GM18502 (cell line): ENCODE measurements at regions not wholly inside any gene's neighbourhood (a gene's known extent, or its start where the extent isn't known, plus 50 kb on each side); places are given as distances from the start of the nearest gene placed in this dataset.
"Not testable (repeated sequence)": the region's sequence is repeated elsewhere in the genome, so short reads cannot be mapped to it uniquely, and the experiment has no call there.

ENCODE experiments used
- ATAC-seq: cut with Tn5 transposase; IDR thresholded peaks from one replicate; pipeline ENCODE4 v1.9.1; 2021; ENCODE audit warnings: mild to moderate bottlenecking; ENCODE audit not compliant: unreplicated experiment, poor library complexity

- not testable (repeated sequence) for ATAC-seq
Observed at GRCh38 chr10:59975918-59976317, 69.6 kb upstream of the CCDC6 start.

- ATAC-seq: no peak
Observed at GRCh38 chr10:59971915-59972314, 65.6 kb upstream of the CCDC6 start.

DNA sequence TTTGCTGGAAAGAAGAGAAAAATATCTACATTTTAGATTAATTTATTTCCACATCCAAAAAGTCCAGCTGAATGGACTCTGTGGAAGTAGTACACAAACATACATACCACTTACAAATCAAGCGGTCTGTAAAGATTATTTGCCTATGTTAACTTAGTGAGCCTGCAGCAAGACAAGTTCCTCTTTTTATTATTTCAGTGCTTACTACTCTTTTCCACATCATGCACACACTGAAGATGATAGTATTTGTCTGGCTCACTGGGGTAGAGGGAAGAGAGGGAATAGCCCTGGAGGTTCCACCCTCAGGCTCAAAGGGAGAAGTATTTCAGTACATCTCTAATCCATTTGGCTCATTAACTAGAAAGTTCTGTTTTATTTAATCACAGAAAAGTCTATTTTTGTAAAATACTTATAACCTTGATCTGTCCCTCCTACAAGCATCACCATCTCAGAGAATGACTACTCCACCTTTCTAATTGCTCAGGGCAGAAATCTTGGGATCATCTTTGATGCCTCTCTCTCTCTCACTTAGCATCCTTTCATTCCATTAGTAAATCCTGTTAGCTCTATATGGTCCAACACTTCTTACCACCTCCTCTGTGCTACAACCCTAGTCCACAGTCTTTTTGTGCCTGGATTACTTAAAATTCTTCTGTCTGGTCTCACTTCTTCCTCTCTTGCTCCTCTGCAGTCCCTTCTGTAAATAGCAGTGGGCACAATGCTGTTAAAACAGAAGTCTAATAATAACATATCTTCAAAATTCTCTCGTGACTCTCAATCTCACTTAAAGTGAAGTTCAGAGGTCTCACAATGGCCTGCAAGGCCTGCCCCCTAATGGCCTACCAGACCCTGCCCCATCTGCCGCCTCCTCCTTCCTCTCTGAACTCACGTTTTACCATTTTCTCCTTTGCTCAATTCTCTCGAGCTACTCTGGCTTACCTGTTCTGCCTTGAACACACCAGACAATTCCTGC, 64.3 kb upstream of the CCDC6 start:
- peak; percentile 85 for ATAC-seq

- ATAC-seq: no peak
Observed at GRCh38 chr10:59968705-59969104, 62.3 kb upstream of the CCDC6 start.

GRCh38 chr10:59967079-59967478, 60.7 kb upstream of the CCDC6 start:
- ATAC-seq: no peak

DNA sequence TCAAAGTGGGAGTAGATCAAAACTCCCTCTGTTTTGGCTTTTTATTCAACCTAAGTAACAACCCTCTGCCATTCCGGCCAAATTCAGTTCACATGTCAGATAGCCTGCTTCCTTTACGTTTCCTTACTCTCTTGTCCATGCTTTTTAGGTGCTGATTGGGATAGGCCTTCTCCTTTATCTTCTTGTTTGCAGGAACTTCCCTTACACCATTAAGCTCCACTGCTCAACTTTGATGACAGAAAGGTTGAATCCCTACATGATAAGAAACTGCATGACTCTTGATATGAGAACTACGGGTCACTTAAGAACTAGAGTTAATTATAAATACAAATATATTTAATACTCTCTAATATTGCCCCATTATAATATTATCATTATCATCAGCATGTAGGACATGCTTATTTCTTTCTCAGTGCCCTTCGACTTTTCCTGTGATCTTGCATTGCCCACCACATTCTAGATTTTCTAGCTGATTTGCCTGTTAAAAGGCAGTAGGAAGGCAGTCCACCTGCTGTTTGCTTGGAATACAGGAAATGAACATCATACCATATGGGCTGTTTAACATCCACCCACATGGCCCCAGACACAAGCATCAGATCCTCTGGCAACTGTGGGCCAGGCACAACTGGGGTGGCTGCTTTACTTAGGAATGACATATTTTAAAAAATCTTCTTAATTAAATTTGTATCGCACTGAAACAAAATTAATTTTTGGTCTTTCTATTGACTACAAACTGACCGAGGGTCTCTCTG, 59.7 kb upstream of the CCDC6 start:
- no peak for ATAC-seq

- ATAC-seq: no peak
Observed at GRCh38 chr10:59962756-59963155, 56.4 kb upstream of the CCDC6 start.

GRCh38 chr10:59960751-59961150, 54.4 kb upstream of the CCDC6 start:
- no peak for ATAC-seq

- ATAC-seq: no peak
Observed at GRCh38 chr10:59959504-59960018, 53.2 kb upstream of the CCDC6 start.

DNA sequence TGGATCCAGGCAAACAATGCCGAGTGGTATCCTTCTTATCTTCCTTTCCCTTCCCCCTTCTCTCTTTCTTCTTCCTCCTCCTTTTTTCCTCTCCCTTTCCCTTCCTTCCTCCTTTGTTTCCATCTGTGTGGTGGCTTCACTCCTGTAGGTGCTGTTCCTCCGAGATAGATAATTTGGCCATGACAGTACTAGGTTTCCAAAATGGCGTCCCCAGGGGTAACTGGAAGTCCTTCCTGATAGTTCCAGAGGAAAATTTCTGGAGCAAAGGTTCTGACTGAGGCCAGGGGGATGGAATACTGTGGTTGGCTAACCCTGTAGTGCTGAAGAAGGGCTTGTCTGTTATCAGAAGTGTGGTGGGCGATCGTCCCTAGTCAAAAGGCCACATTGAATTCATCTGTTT, 52.5 kb upstream of the CCDC6 start:
- ATAC-seq: no peak

DNA sequence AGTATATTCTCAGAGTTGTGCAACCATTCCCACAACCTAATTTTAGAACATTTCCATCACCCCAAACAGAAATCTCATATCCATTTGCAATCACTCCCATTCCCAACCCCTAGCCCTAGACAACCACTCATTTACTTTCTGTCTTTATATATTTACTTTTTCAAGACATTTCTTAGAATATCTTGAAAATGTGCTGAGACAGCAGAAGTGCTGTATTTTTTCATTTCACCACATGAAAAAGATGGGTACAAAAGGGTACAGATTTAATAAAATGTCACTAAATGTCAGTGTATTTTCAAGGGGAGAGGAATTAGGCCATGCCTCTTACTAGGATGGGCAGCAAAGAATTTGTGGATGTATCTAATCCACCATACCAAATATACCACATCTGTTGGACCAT, 51.6 kb upstream of the CCDC6 start:
- ATAC-seq: no peak
